ENCODE measurements at regions not wholly inside any gene's neighbourhood (a gene's known extent, or its start where the extent isn't known, plus 50 kb on each side); places are given as distances from the start of the nearest gene placed in this dataset.

- TF ChIP-seq NFIC (IDR thresholded peaks at IDR 0.05): no peak
- TF ChIP-seq TAF1 (IDR thresholded peaks at IDR 0.05; ENCODE audit: low read depth): no peak
- TF ChIP-seq YY1 (IDR thresholded peaks at IDR 0.05; ENCODE audit: low read depth): no peak
- no peak for TF ChIP-seq USF1 (IDR thresholded peaks at IDR 0.05)
- no peak for TF ChIP-seq MAX (IDR thresholded peaks at IDR 0.05)
- no peak for TF ChIP-seq CREB1 (IDR thresholded peaks at IDR 0.05; ENCODE audit: low read depth)
- no peak for TF ChIP-seq TCF12 (IDR thresholded peaks at IDR 0.05; ENCODE audit: low read depth)
- TF ChIP-seq EP300 (IDR thresholded peaks at IDR 0.05; ENCODE audit: borderline replicate concordance): no peak
- no peak for TF ChIP-seq RAD21 (IDR thresholded peaks at IDR 0.05; ENCODE audit: low read depth)
Measured at GRCh38 chr2:198698230-198698629, 759.5 kb downstream of the SATB2 start.

Data from Ishikawa (cell line).